Right ventricle myocardium inferior (tissue), 1 donor: ENCODE measurements at regions not wholly inside any gene's neighbourhood (a gene's known extent, or its start where the extent isn't known, plus 50 kb on each side); places are given as distances from the start of the nearest gene placed in this dataset.

Experiments
- ATAC-seq: fragments of 200-7000 bp; cut with Tn5 transposase; one replicate; pipeline ENCODE4 v1.9.1; 2020; ENCODE audit warnings: mild to moderate bottlenecking, moderate library complexity
- DNase-seq: peaks from one replicate; pipeline ENCODE4 v3.0.0; 2021; ENCODE audit errors: missing footprints
- intact Hi-C: fragments of 100-400 bp; cut with DNase I; formaldehyde crosslinking; loops from one replicate; pipeline ENCODE4 v1.11.0; 2022
- donor health status: DM: no; HTN: yes; CAD: no; lungs with severe emphysema.

- DNase-seq: no peak
- ATAC-seq: no peak
- intact Hi-C loops: no loop called here
These were observed 248.3 kb downstream of the TSHZ3 start for GRCh38 chr19:31100981-31101380.

- DNase-seq: no peak
These were observed 249.0 kb downstream of the TSHZ3 start for GRCh38 chr19:31100206-31100590.

GRCh38 chr19:31099515-31100205, 249.6 kb downstream of the TSHZ3 start:
- intact Hi-C loops: no loop called here
- DNase-seq (no peak), ATAC-seq (no peak)

More at GRCh38 chr19:31100206-31100590, 249.0 kb downstream of the TSHZ3 start:
- intact Hi-C loops: no loop called here
- no peak for ATAC-seq

GRCh38 chr19:31098836-31099235, 250.4 kb downstream of the TSHZ3 start:
- ATAC-seq (no peak), DNase-seq (no peak)
- intact Hi-C loops: no loop called here

- ATAC-seq (no peak), DNase-seq (no peak)
- intact Hi-C loops: no loop called here
These were observed 252.2 kb downstream of the TSHZ3 start for GRCh38 chr19:31096935-31097545.

GRCh38 chr19:31096062-31096830, 253.0 kb downstream of the TSHZ3 start:
- intact Hi-C loops: no loop called here
- peak; percentile 38 for ATAC-seq
- DNase-seq: no peak

GRCh38 chr19:31095100-31095804, 254.0 kb downstream of the TSHZ3 start:
- no peak for DNase-seq
- no peak for ATAC-seq
- intact Hi-C loops: no loop called here

- ATAC-seq (peak; percentile 73), DNase-seq (no peak)
- intact Hi-C loops: no loop called here
These were observed 257.0 kb downstream of the TSHZ3 start for GRCh38 chr19:31092274-31092673.

- intact Hi-C loops: no loop called here
- ATAC-seq: no peak
- no peak for DNase-seq
These were observed 259.6 kb downstream of the TSHZ3 start for GRCh38 chr19:31089681-31090080.

GRCh38 chr19:31085125-31085524, 264.1 kb downstream of the TSHZ3 start:
- intact Hi-C loops: no loop called here
- DNase-seq (no peak), ATAC-seq (no peak)

- no peak for DNase-seq
- intact Hi-C loops: no loop called here
- no peak for ATAC-seq
These were observed 266.1 kb downstream of the TSHZ3 start for GRCh38 chr19:31083105-31083504.

- ATAC-seq (no peak), DNase-seq (no peak)
- intact Hi-C loops: no loop called here
These were observed 274.0 kb downstream of the TSHZ3 start for GRCh38 chr19:31075146-31075655.

- DNase-seq (no peak), ATAC-seq (no peak)
- intact Hi-C loops: no loop called here
These were observed 274.8 kb downstream of the TSHZ3 start for GRCh38 chr19:31074199-31075125.

GRCh38 chr19:31073485-31074198, 275.6 kb downstream of the TSHZ3 start:
- DNase-seq (no peak), ATAC-seq (no peak)
- intact Hi-C loops: no loop called here

- intact Hi-C loops: no loop called here
- DNase-seq (no peak), ATAC-seq (no peak)
These were observed 276.8 kb downstream of the TSHZ3 start for GRCh38 chr19:31072451-31072850.

- intact Hi-C loops: no loop called here
- ATAC-seq (no peak), DNase-seq (no peak)
These were observed 277.9 kb downstream of the TSHZ3 start for GRCh38 chr19:31071136-31071855.
